ENCODE measurements at regions not wholly inside any gene's neighbourhood (a gene's known extent, or its start where the extent isn't known, plus 50 kb on each side); places are given as distances from the start of the nearest gene placed in this dataset.
"Not testable (repeated sequence)": the region's sequence is repeated elsewhere in the genome, so short reads cannot be mapped to it uniquely, and the experiment has no call there.

GRCh38 chr16:9627427-9627826 is 536.0 kb downstream of the HAPSTR1 start:
- DNase-seq (ENCODE audit: low read depth), result no peak

DNA sequence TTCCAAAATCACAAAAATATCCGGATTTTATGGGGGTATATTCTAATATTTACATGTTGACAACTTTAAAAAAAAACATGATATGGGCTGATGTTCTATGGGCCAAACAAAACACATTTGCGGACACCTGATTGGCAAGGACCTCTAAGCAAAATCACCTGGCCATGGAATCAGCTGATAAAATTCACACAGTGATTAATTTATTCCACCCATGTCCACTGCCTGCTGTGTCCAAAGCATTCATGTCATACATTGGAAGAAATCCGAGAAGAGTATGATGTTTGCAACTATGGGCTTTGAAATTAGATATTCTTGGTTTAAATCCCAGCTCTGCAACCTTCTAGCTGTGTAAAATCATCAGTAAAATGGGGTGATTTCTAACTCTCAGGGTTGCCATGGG is 538.7 kb downstream of the HAPSTR1 start:
- no peak for DNase-seq (ENCODE audit: low read depth)

DNA sequence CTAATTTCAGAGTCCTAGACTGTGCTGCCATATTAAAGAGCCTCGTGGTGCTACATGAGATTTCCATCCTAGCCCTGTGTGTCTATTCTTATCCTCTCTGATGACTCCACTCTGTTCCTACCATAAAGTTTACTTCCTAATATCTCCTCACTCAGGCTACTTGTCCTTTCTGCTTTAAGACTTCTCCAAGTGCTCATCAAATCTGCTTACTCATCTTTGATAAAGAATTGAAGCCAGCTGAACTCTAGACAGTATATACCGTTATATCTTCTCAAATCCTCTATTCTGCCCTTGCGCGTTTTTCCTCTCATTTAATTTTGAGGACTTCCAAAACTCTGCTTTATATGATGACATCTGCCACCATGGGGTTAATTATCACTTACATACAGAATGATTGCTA is 539.5 kb downstream of the HAPSTR1 start:
- DNase-seq (ENCODE audit: low read depth), result no peak

DNA sequence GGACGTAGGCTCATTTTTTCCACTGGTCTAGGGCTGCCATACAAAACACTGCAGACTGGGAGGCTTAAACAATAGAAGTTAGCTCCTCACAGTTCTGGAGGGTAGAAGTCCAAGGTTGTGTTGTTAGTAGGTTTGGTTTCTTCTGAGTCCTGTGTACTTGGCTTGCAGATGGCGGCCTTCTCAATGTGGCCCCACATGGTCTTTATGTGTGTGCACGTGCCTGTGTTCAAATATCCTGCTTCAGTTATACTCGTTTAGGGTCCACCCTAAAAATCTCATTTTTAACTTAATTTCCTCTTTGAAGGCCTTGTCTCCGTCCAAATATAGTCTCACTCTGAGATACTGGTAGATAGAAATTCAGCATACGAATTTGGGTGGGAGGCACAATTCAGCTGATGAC is 542.4 kb downstream of the HAPSTR1 start:
- DNase-seq (ENCODE audit: low read depth), result no peak

- DNase-seq (ENCODE audit: low read depth), result not testable (repeated sequence)
Observed at GRCh38 chr16:9635150-9635720, 543.8 kb downstream of the HAPSTR1 start.

DNA sequence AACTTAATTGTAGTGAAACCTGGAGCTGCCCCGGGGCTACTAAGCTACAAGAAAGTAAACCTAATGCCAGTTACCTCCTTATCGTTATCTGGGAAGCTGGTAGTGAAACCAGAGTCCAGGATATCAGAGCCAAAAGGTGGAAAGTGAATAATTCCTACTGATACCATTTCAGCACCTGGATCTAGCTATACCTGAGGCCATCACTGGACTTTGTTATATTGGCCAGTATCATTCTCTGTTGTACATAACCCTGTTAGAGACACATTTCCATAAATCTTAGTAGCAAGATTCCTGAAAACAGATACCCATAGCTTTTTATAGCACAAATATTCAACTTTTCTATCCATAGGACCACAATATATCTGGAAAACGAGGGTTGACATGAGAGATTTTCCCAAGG is 538.0 kb downstream of the GRIN2A start:
- DNase-seq (ENCODE audit: low read depth), result no peak

DNA sequence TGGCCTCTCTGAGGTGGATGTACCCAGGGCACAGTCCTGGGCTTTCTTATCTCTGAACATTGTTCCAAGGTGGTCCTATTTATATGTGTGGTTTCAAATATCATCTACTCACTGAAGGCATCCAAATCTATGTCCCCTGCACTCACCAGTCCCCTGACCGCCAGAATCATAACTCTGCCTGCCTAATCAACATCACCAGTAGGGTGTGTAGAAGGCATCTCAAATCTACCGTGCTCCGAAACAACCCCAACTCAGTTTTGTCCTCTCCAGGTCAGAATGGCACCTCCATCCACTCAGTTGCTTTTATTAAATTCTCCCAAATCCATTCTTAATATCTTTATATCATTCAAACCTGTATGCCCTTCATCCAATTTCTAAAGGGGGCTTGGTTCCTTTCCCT is 536.3 kb downstream of the GRIN2A start:
- DNase-seq (ENCODE audit: low read depth), result no peak

- DNase-seq (ENCODE audit: low read depth), result peak; percentile 0
Observed at GRCh38 chr16:9647981-9648701, 534.1 kb downstream of the GRIN2A start.

DNA sequence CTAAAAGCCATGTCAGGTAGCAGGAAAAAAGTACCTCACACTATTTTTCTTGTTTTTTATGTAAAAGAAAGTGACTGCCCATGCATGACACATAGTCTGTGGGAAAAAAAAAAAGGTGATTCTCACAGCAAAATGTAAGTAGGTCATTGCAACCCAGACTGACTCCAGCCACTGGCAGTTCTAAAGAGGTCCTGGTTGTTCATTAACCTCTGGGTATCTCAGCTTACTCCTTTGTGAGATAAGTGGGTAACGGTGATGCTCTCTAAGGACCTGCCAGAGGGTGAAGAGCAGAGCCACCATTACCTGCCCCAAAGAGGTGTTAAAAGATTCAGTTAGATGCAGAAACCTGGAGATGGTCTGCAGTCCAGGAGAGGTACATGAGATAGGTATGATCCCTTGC is 531.9 kb downstream of the GRIN2A start:
- no peak for DNase-seq (ENCODE audit: low read depth)

DNA sequence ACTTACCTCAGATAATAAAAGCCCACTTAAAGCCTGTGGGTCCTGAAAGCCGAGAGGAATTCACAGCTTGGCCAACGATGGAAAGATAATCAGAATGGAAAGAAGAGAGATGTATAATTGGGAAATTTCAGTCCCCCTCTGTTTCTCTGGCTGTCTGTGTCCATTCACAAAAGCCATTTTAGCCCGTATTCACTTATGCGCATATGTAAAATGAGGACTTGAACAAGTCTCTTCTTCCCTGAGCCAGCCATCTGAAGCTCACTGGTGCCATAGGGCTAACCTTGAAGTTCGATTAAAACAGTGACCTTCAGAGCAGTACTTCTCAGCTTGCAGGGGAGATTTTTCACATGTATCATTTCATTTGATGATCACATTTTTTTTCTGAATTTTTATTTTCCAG is 527.2 kb downstream of the GRIN2A start:
- no peak for DNase-seq (ENCODE audit: low read depth)

DNA sequence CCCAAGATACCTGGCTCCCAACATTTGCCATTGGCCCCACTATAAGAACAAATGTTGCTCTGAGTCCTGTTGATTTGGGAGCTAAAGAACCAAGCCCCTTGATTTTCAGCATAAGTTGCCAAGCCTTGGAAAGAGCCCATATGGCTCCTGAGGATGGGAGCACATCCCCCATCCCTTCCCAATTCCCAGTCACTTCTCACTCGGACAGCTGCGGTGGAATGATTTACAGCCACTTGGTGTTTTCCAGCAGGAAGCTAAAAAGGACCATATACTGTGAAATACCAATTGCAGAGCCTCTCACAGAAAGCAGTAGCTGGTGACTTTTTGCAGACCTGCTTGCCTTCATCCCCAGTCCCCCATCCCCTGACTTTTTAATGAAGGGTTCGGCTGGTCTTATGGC is 524.6 kb downstream of the GRIN2A start:
- DNase-seq (ENCODE audit: low read depth), result no peak

GRCh38 chr16:9658164-9658563 is 524.1 kb downstream of the GRIN2A start:
- no peak for DNase-seq (ENCODE audit: low read depth)

GRCh38 chr16:9658586-9658985 is 523.6 kb downstream of the GRIN2A start:
- DNase-seq (ENCODE audit: low read depth), result no peak

DNA sequence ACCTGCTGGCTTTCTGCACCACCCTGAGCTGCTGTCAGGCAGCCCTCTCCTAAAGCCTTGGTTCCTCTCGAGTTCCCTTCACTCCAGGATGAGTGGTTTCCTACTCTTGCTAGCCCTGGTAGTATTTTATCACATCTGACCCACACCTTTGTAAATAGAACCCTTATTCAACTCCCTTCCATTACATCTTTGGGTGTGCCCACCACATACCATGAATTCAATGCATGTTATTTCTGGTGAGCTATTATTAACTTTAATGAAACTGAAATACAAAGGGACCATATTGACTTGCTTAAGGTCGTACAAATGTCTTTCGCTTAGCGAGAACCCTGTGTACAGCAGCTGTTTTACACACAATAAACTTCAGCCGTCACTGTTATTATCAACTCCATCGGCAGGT is 521.3 kb downstream of the GRIN2A start:
- no peak for DNase-seq (ENCODE audit: low read depth)

DNA sequence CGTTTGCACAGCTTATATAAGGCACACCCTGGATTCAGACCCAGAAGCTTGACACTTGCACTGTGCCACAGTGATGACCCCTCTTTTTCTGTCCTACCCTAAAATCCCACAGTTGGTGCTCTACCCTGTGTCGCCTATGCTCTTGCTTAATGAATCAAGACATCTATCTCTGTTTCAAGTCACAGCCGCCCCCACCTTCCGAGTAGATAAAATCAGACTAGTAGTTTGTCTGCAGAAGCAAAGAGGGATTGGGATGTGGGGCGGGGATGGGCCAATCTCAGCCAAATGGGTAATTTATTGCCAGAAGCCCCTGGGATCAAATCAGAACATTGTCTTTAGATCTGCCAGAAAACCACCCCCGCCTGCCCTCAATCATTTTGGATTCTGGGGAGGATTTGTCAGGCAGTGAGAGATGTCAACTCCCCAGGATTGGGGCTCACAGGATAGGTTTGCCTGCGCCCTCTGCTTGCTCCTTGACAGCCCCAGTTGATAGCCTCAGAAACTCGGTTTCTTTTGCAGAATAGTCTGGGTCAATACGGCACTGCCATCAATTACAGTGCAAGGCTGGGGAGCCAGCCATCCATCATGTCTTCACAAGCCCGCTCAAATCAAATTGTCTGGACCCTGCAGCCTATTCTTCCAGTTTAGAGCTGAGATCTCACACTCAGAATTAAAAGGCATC is 520.8 kb downstream of the GRIN2A start:
- DNase-seq (ENCODE audit: low read depth), result no peak

- no peak for DNase-seq (ENCODE audit: low read depth)
Observed at GRCh38 chr16:9663588-9663987, 518.6 kb downstream of the GRIN2A start.

GRCh38 chr16:9665851-9666271 is 516.4 kb downstream of the GRIN2A start:
- DNase-seq (ENCODE audit: low read depth), result no peak

DNA sequence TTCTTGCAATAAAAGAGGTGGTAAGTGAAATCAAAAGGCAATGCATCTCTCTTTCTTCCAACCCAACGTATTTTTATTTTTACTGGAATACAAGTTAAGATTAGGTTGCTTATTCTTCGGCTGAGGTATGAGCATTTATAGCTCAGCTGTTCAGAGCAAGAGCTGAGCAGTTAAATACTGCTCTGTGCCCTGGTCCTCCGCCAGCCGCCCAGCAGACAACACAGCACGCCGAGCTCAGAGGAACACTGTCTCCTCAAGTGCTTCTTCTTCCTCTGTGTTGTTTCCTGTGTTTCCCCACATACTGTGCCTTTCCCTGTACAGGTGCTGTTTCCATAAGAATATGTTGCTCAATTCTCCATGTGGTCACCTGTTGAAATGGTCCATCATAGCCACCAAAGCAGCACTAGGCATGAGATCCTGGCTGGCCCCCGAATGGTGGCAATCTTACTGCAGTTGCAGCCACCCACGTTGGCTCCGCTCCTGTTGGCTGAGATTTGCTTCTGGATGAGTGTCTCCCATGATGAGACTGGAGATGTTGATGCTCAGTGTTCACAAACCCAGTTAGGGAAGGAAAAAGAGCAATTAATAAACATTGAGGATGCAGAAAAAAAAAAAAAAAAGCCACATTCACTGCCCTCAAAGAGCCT is 515.3 kb downstream of the GRIN2A start:
- DNase-seq (ENCODE audit: low read depth), result no peak

DNA sequence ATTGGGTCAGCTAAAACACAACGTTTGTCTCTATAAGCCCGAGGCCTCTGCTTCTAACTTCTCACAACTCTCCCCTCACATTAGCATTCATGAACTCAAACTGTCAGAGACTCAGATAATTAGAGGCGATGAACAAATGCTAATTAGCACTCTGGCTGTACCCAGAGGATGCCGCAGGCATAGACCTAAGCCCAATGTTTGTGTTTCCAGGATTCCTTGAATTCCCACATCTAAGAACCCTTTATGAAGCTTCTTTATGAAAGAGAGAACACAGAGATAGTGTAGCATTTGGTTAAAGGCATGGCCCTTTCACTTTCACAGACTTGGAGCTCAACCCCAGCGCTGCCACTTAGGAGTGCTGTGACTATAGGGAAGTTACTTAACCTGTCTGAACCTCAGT is 512.2 kb downstream of the GRIN2A start:
- DNase-seq (ENCODE audit: low read depth), result no peak

- DNase-seq (ENCODE audit: low read depth), result not testable (repeated sequence)
Observed at GRCh38 chr16:9670616-9671015, 511.6 kb downstream of the GRIN2A start.

GRCh38 chr16:9676560-9677300 is 505.5 kb downstream of the GRIN2A start:
- not testable (repeated sequence) for DNase-seq (ENCODE audit: low read depth)

DNA sequence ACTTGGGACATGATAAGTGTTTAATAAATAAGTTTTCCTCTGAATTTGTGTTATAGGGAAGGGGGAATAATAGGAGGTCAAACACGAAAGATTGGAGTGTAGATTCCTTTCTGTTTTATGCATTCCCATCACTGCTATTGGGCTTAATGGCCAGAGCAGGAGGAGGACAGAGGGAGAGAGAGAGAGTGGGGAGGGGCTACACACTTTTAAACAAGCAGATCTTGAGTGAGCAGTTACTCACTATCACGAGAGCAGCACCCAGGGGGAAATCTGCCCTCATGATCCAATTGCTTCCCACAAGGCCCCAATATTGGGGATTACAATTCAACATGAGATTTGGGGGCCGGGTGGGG is 505.0 kb downstream of the GRIN2A start:
- no peak for DNase-seq (ENCODE audit: low read depth)
